GM21825 (cell line): ENCODE measurements at regions not wholly inside any gene's neighbourhood (a gene's known extent, or its start where the extent isn't known, plus 50 kb on each side); places are given as distances from the start of the nearest gene placed in this dataset.
"Not testable (repeated sequence)": the region's sequence is repeated elsewhere in the genome, so short reads cannot be mapped to it uniquely, and the experiment has no call there.

Experiments used
- ATAC-seq: cut with Tn5 transposase; IDR thresholded peaks from one replicate; pipeline ENCODE4 v1.9.1; 2021; ENCODE audit warnings: mild to moderate bottlenecking, moderate library complexity; ENCODE audit not compliant: unreplicated experiment

- ATAC-seq, result no peak
Observed at GRCh38 chr7:113179313-113179712, 61.0 kb upstream of the SMIM30 start.

GRCh38 chr7:113176836-113177235 is 58.5 kb upstream of the SMIM30 start:
- no peak for ATAC-seq

- not testable (repeated sequence) for ATAC-seq
Observed at GRCh38 chr7:113176180-113176579, 57.8 kb upstream of the SMIM30 start.

GRCh38 chr7:113175525-113176104 is 57.3 kb upstream of the SMIM30 start:
- ATAC-seq, result no peak

- ATAC-seq, result no peak
Observed at GRCh38 chr7:113172726-113173125, 54.4 kb upstream of the SMIM30 start.

GRCh38 chr7:113170591-113170990 is 52.2 kb upstream of the SMIM30 start:
- ATAC-seq, result no peak
